ENCODE measurements at regions not wholly inside any gene's neighbourhood (a gene's known extent, or its start where the extent isn't known, plus 50 kb on each side); places are given as distances from the start of the nearest gene placed in this dataset.

- no peak for DNase-seq
Measured at GRCh38 chr1:201660931-201661822, 122.2 kb downstream of the NAV1 start.

GRCh38 chr1:201661823-201662359 is 123.0 kb downstream of the NAV1 start:
- DNase-seq = no peak

GRCh38 chr1:201662646-201663045 is 123.7 kb downstream of the NAV1 start:
- no peak for DNase-seq

- no peak for DNase-seq
Measured at GRCh38 chr1:201663491-201664113, 124.7 kb downstream of the NAV1 start.

- DNase-seq = no peak
Measured at GRCh38 chr1:201665036-201665435, 126.1 kb downstream of the NAV1 start.

GRCh38 chr1:201666102-201666501 is 127.2 kb downstream of the NAV1 start:
- DNase-seq = no peak

- DNase-seq = no peak
Measured at GRCh38 chr1:201666645-201667044, 127.7 kb downstream of the NAV1 start.

- no peak for DNase-seq
Measured at GRCh38 chr1:201667479-201667878, 128.6 kb downstream of the NAV1 start.

- DNase-seq = no peak
Measured at GRCh38 chr1:201670517-201670916, 131.6 kb downstream of the NAV1 start.

GRCh38 chr1:201672685-201673084 is 133.8 kb downstream of the NAV1 start:
- no peak for DNase-seq

GRCh38 chr1:201673093-201673492 is 134.2 kb downstream of the NAV1 start:
- DNase-seq = no peak

- no peak for DNase-seq
Measured at GRCh38 chr1:201673915-201674314, 135.0 kb downstream of the NAV1 start.

GRCh38 chr1:201675143-201675542 is 136.2 kb downstream of the NAV1 start:
- no peak for DNase-seq

GRCh38 chr1:201676197-201676596 is 137.3 kb downstream of the NAV1 start:
- no peak for DNase-seq

GRCh38 chr1:201676641-201677040 is 137.7 kb downstream of the NAV1 start:
- DNase-seq = no peak

- no peak for DNase-seq
Measured at GRCh38 chr1:201678264-201679101, 139.6 kb downstream of the NAV1 start.

- DNase-seq = no peak
Measured at GRCh38 chr1:201681375-201681774, 142.4 kb downstream of the NAV1 start.

- no peak for DNase-seq
Measured at GRCh38 chr1:201682964-201683363, 144.0 kb downstream of the NAV1 start.

GRCh38 chr1:201683397-201683796 is 144.5 kb downstream of the NAV1 start:
- DNase-seq = no peak

- DNase-seq = no peak
Measured at GRCh38 chr1:201685485-201685884, 143.5 kb upstream of the IPO9 start.

GRCh38 chr1:201686714-201687455 is 142.1 kb upstream of the IPO9 start:
- peak; percentile 91 for DNase-seq

- DNase-seq = no peak
Measured at GRCh38 chr1:201688514-201688913, 140.4 kb upstream of the IPO9 start.
